GM13977 (cell line): ENCODE measurements at regions not wholly inside any gene's neighbourhood (a gene's known extent, or its start where the extent isn't known, plus 50 kb on each side); places are given as distances from the start of the nearest gene placed in this dataset.
"Not testable (repeated sequence)": the region's sequence is repeated elsewhere in the genome, so short reads cannot be mapped to it uniquely, and the experiment has no call there.

Experiments
- DNase-seq: peaks from one replicate; pipeline ENCODE4 v3.0.0; 2012; ENCODE audit warnings: low spot score
- in situ Hi-C: fragments of 300-500 bp; cut with MboI; formaldehyde crosslinking; loops from one replicate; pipeline ENCODE4 v1.12.0; 2022; ENCODE audit warnings: low sequenced_read_pairs, low pct_unique_long_range_greater_than_20kb, mixed read lengths, inconsistent platforms; ENCODE audit not compliant: unreplicated experiment
- TF ChIP-seq, protein P1 (sequence below): IDR thresholded peaks from 2 replicates; pipeline ENCODE4 v1.5.1; 2012; ENCODE audit warnings: mild to moderate bottlenecking, control low read depth; ENCODE audit not compliant: insufficient read depth; ENCODE audit errors: extremely low read depth, missing control alignments

DNA sequence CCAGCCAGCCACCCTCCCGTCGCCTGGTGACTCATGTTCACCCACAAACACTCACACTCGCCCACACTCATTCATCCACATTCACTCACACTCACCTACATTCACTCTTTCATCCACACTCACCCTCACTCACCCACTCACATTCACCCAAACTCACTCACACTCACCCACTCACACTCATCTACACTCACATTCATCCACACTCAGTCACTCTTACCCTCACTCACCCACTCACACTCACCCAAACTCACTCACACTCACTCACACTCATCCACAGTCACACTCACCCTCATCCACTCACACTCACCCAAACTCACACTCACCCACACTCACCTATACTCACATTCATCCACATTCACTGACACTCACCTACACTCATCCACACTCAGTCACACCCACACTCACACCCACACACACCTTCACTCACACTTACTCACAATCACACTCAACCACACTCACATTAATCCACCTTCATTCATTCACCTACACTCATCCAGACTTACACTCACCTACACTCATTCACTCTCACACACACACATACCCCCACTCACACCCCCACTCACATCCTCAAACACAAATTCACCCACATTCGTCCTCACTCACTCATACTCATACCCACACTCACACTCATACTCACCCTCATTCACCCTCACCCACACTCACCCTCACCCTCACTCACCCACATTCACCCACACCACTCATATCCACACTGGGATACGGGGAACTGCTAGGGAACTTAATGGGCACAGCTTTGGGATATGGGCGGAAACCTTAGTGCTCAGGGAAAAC lies 2221.6 kb upstream of the AGA start:
- TF ChIP-seq, protein P1, sequence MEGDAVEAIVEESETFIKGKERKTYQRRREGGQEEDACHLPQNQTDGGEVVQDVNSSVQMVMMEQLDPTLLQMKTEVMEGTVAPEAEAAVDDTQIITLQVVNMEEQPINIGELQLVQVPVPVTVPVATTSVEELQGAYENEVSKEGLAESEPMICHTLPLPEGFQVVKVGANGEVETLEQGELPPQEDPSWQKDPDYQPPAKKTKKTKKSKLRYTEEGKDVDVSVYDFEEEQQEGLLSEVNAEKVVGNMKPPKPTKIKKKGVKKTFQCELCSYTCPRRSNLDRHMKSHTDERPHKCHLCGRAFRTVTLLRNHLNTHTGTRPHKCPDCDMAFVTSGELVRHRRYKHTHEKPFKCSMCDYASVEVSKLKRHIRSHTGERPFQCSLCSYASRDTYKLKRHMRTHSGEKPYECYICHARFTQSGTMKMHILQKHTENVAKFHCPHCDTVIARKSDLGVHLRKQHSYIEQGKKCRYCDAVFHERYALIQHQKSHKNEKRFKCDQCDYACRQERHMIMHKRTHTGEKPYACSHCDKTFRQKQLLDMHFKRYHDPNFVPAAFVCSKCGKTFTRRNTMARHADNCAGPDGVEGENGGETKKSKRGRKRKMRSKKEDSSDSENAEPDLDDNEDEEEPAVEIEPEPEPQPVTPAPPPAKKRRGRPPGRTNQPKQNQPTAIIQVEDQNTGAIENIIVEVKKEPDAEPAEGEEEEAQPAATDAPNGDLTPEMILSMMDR: no peak
- in situ Hi-C loops: no loop called here
- DNase-seq: no peak

DNA sequence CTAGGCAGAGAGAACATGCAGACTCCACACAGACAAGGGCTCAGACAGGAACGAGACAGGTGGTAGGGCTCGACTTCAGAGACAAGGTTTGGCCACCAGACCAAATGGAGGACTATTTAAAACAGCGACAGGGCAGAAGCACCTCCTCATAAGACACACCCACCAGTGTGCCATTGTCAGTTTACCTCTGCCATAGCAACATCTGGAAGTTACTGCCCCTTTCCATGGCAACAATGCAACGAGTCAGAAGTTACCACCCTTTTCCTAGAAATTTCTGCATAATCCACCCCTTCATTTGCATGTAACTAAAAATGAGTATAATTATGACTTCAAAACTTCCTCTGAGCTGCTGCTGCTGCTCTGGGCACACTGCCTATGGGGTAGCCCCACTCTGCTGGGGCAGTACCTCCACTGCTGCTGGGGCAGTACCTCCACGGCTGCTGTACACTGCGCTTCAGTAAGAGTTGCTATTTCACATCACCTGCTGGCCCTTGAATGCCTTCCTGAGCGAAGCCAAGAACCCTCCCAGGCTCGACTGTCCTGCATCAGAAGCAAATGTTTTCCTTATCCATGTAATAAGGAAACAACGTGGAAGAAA lies 2222.3 kb upstream of the AGA start:
- in situ Hi-C loops: no loop called here
- TF ChIP-seq, protein P1: no peak
- DNase-seq: no peak

DNA sequence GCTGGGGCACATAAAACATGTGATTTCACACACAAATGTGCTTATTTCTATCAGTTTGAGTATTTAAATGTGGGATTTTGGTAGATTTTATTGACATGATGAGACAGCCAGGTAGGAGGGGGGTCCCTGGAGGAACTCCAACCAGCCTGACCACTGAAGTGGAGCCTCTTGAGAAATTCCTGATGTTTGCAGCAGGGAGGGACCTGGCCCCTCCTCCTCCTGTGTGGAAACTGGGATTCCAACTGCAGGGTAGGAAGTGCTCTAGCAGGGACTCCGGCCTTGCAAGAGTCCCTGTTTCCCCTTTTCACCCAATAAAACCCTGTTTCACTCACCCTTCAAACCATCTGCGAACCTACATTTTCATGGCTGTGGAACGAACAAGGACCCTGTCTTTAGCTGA lies 2224.0 kb upstream of the AGA start:
- DNase-seq: no peak
- in situ Hi-C loops: no loop called here
- TF ChIP-seq, protein P1: no peak

DNA sequence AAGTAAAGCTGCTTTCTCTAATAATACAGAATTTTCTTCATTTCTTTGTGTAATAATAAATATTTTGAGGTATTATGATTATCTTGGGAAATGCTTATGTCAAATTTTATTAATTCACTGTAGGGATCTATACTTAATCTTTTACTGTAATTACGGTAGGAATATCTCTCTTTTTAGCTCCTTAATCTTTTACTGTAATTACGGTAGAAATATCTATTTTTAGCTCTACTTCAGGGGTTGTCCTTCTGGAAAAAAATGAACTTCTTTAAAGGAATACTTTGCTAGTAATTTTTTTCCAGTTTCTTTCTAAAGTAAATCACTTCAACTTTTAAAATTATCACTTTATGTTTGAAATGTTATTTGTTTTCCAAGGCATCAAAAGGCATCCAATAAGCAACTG lies 2229.4 kb upstream of the AGA start:
- in situ Hi-C loops: no loop called here
- TF ChIP-seq, protein P1: no peak
- DNase-seq: no peak

DNA sequence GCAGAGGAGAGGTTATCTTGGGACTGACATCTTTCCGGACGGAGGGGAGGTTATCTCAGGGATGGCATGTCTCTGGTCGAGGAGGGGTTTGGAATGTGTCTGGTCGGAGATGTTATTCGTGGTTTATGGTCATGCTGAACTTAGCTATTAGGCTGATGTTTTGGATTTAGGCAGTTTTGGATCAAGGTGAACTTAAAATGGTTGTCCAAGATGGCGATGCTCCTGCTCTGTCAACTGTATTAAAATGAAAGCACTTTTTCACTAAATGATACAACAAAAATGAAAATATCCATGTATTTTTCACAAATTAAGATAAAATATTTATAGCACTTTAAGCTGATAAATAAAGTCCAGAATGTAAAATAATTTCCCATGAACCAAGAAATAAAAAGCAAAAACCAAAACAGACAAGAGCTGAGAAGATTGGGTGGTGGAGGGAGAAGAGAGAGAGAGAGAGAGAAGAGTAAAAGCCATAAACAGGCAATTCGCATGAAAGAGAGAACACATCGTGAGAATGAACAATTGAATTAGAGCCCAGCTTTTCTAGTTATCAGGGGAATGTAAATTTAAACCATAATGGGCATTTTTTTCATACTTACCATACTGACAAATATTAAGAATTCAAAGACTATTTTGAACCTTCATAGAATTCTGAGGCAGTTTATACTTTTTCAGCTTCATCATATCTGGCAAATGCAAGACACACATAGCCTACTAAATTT lies 2236.0 kb upstream of the AGA start:
- TF ChIP-seq, protein P1: no peak
- in situ Hi-C loops: no loop called here
- DNase-seq: no peak

DNA sequence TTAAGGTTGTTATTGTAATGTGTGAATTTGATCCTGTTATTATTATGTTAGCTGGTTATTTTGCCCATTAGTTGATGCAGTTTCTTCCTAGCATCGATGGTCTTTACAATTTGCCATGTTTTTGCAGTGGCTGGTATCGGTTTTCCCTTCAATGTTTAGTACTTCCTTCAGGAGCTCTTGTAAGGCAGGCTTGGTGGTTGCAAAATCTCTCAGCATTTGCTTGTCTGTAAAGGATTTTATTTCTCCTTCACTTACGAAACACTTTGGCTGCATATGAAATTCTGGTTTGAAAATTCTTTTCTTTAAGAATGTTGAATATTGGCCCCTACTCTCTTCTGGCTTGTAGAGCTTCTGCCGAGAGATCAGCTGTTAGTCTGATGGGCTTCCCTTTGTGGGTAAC lies 2241.4 kb upstream of the AGA start:
- in situ Hi-C loops, DNase-seq: not testable (repeated sequence)

DNA sequence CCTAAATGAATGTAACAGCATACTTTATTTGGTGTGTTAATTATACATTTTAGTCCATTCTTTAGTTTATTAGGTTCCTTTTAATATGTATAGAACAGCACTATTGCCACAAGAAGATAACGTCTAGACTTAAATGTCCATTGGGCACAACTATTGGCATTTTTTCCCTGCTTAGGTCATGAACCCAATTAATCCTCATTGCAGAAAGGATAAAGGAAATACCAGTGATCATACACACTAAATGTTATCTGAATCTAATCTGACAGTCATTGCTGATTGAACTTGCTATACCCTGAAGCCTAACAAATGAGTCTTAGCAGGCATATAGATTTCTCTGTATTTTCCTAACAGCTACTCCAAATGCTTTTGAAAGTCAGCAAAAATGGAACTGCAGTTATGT lies 2250.0 kb upstream of the AGA start:
- in situ Hi-C loops: no loop called here
- TF ChIP-seq, protein P1: no peak
- no peak for DNase-seq
